Parathyroid adenoma (tissue), 2 donors: ENCODE measurements at regions not wholly inside any gene's neighbourhood (a gene's known extent, or its start where the extent isn't known, plus 50 kb on each side); places are given as distances from the start of the nearest gene placed in this dataset.

Experiments used
- H2AFZ ChIP-seq: fragments of 300-600 bp; sonication (generic); one replicate; pipeline ENCODE4 v1.7.0; 2017; ENCODE audit warnings: antibody characterized with exemption, mild to moderate bottlenecking
- H3K27ac ChIP-seq: fragments of 300-600 bp; sonication (generic); one replicate; pipeline ENCODE4 v1.7.0; 2017
- H3K27me3 ChIP-seq: fragments of 300-600 bp; sonication (generic); one replicate; pipeline ENCODE4 v1.7.0; 2017; ENCODE audit warnings: low read length; ENCODE audit not compliant: control insufficient read depth, insufficient read depth
- H3K36me3 ChIP-seq: fragments of 300-600 bp; sonication (generic); one replicate; pipeline ENCODE4 v1.7.0; 2017; ENCODE audit warnings: low read length; ENCODE audit not compliant: control insufficient read depth, insufficient read depth
- H3K4me1 ChIP-seq: fragments of 300-600 bp; sonication (generic); one replicate; pipeline ENCODE4 v1.7.0; 2017; ENCODE audit warnings: control low read depth
- H3K4me2 ChIP-seq: fragments of 300-600 bp; sonication (generic); one replicate; pipeline ENCODE4 v1.7.0; 2017; ENCODE audit warnings: low read length
- H3K4me3 ChIP-seq: fragments of 300-600 bp; sonication (generic); one replicate; pipeline ENCODE4 v1.7.0; 2017; ENCODE audit warnings: low read depth, low read length
- H3K79me2 ChIP-seq: fragments of 300-600 bp; sonication (generic); one replicate; pipeline ENCODE4 v1.7.0; 2017; ENCODE audit warnings: control low read depth
- H3K9ac ChIP-seq: fragments of 300-600 bp; sonication (generic); one replicate; pipeline ENCODE4 v1.7.0; 2017; ENCODE audit warnings: mild to moderate bottlenecking
- H3K9me3 ChIP-seq: fragments of 300-600 bp; sonication (generic); one replicate; pipeline ENCODE4 v1.7.0; 2017; ENCODE audit warnings: low read length; ENCODE audit not compliant: control insufficient read depth
- TF ChIP-seq, protein P1 (sequence below): fragments of 300-600 bp; sonication (generic); IDR thresholded peaks from one replicate; pipeline ENCODE4 v1.7.0; 2017; ENCODE audit warnings: antibody characterized with exemption, mild to moderate bottlenecking
- donor health status: primary hyperparathyroidism.

- Histone ChIP-seq H3K79me2 (no peaks in the 10 kb centered on the region), H3K9ac (no peak overlapping the region), H3K9me3 (no peaks in the 10 kb centered on the region), H3K36me3 (no peaks in the 10 kb centered on the region), H3K4me3 (no peak overlapping the region), H3K4me2 (no peak overlapping the region), H3K27ac (no peak overlapping the region), H2AFZ (no peak overlapping the region), H3K27me3 (no peaks in the 10 kb centered on the region), H3K4me1 (no peaks in the 10 kb centered on the region)
- TF ChIP-seq, protein P1, sequence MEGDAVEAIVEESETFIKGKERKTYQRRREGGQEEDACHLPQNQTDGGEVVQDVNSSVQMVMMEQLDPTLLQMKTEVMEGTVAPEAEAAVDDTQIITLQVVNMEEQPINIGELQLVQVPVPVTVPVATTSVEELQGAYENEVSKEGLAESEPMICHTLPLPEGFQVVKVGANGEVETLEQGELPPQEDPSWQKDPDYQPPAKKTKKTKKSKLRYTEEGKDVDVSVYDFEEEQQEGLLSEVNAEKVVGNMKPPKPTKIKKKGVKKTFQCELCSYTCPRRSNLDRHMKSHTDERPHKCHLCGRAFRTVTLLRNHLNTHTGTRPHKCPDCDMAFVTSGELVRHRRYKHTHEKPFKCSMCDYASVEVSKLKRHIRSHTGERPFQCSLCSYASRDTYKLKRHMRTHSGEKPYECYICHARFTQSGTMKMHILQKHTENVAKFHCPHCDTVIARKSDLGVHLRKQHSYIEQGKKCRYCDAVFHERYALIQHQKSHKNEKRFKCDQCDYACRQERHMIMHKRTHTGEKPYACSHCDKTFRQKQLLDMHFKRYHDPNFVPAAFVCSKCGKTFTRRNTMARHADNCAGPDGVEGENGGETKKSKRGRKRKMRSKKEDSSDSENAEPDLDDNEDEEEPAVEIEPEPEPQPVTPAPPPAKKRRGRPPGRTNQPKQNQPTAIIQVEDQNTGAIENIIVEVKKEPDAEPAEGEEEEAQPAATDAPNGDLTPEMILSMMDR, result no peak
Measured at GRCh38 chr11:19351426-19351825, 110.7 kb upstream of the E2F8 start.

GRCh38 chr11:19350160-19350559 is 109.4 kb upstream of the E2F8 start:
- Histone ChIP-seq H3K79me2 (no peaks in the 10 kb centered on the region), H2AFZ (no peak overlapping the region), H3K27me3 (no peaks in the 10 kb centered on the region), H3K36me3 (no peaks in the 10 kb centered on the region), H3K9me3 (no peaks in the 10 kb centered on the region), H3K9ac (no peak overlapping the region), H3K4me1 (no peaks in the 10 kb centered on the region), H3K4me3 (no peak overlapping the region), H3K4me2 (no peak overlapping the region), H3K27ac (no peak overlapping the region)
- TF ChIP-seq, protein P1, result no peak

DNA sequence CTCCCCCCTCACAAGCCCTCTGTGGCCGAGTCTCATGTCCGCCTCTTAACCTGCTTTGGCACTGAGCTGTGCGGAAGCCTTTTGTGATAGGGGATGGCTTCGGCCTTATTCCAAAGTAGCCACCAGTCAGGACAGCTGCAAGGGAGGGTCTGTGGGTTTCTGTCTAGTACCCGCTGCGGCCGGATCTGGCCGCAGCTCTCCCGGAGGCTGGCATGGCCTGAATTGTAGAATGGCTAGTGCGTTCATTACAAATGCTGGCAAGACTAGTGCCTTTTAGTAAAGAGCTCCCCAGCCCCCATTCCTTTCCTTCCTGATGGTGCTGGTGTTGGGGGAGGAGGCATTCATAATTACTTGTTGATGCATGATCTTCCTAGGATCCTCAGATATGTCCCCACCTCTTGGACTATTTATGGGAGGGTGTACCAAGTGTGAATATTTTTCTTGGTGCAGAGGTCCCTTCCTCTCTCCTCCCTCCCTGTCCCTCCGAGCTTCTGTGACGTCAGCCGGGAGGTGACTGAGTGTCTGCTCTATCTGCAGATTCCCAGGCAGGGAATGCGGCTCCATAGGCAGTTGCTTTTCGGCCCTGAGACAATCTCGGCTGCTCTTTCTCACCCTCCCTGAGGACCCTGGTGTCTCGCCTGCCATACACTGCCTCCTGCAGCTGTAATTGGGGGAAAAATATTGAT is 108.7 kb upstream of the E2F8 start:
- Histone ChIP-seq H3K4me1 (no peaks in the 10 kb centered on the region), H3K27ac (no peak overlapping the region), H3K9ac (no peak overlapping the region), H2AFZ (no peak overlapping the region), H3K4me3 (no peak overlapping the region), H3K27me3 (no peaks in the 10 kb centered on the region), H3K4me2 (no peak overlapping the region), H3K9me3 (no peaks in the 10 kb centered on the region), H3K79me2 (no peaks in the 10 kb centered on the region), H3K36me3 (no peaks in the 10 kb centered on the region)
- TF ChIP-seq, protein P1, result no peak

GRCh38 chr11:19347911-19348310 is 107.2 kb upstream of the E2F8 start:
- Histone ChIP-seq H3K9me3 (no peaks in the 10 kb centered on the region), H3K4me1 (no peaks in the 10 kb centered on the region), H3K36me3 (no peaks in the 10 kb centered on the region), H3K4me3 (no peak overlapping the region), H3K27ac (no peak overlapping the region), H3K79me2 (no peaks in the 10 kb centered on the region), H2AFZ (no peak overlapping the region), H3K27me3 (no peaks in the 10 kb centered on the region), H3K4me2 (no peak overlapping the region), H3K9ac (no peak overlapping the region)
- TF ChIP-seq, protein P1, result no peak
